CD4-positive, alpha-beta memory T cell (primary cell): ENCODE measurements at regions not wholly inside any gene's neighbourhood (a gene's known extent, or its start where the extent isn't known, plus 50 kb on each side); places are given as distances from the start of the nearest gene placed in this dataset.
"Not testable (repeated sequence)": the region's sequence is repeated elsewhere in the genome, so short reads cannot be mapped to it uniquely, and the experiment has no call there.

ENCODE experiments used
- CTCF ChIA-PET: fragments of 350-600 bp; sonication (Branson Sonifier 250); formaldehyde crosslinking; loops from one replicate; lab custom pipeline; 2021; ENCODE audit warnings: inconsistent platforms; ENCODE audit not compliant: partially characterized antibody; lab: Charles Lee
- POLR2A ChIA-PET: fragments of 350-600 bp; sonication (Branson Sonifier 250); formaldehyde crosslinking; loops from one replicate; lab custom pipeline; 2021; ENCODE audit not compliant: partially characterized antibody; lab: Charles Lee
- DNase-seq, 5 donors: peaks; one replicate each; pipeline versions ENCODE4 v3.0.0 to v3.0.0-alpha.2; 2020 to 2022; ENCODE audit warnings: mixed read lengths in 1 of 5
- H3K27ac ChIP-seq: one replicate; pipeline ENCODE4 v1.7.0; 2013; ENCODE audit warnings: low read depth, low read length
- H3K27me3 ChIP-seq: 2 replicates; pipeline ENCODE4 v1.7.0; 2013; ENCODE audit warnings: mild to moderate bottlenecking, low read length, moderate library complexity; ENCODE audit not compliant: insufficient read depth
- H3K36me3 ChIP-seq: 2 replicates; pipeline ENCODE4 v1.7.0; 2013; ENCODE audit warnings: mild to moderate bottlenecking, low read length, moderate library complexity; ENCODE audit not compliant: insufficient read depth
- H3K4me1 ChIP-seq: 2 replicates; pipeline ENCODE4 v1.7.0; 2013; ENCODE audit warnings: mild to moderate bottlenecking, low read length, moderate library complexity; ENCODE audit not compliant: insufficient read depth
- H3K4me3 ChIP-seq, 2 donors: one replicate each; pipeline ENCODE4 v1.7.0; 2013; ENCODE audit warnings: low read length in 2 of 2, mild to moderate bottlenecking in 1 of 2
- H3K9me3 ChIP-seq, 2 donors: one replicate each; pipeline ENCODE4 v1.7.0; 2013; ENCODE audit warnings: low read length in 2 of 2, control low read depth in 1 of 2; ENCODE audit not compliant: control insufficient read depth in 1 of 2
- H3K27ac Mint-ChIP-seq, 7 donors: one replicate each; pipeline ENCODE4 v1.8.0; 2020 to 2021; ENCODE audit warnings: mixed read lengths in 7 of 7, mild to moderate bottlenecking in 6 of 7, inconsistent platforms in 3 of 7, moderate library complexity in 3 of 7
- H3K27me3 Mint-ChIP-seq, 2 donors: one replicate each; pipeline ENCODE4 v1.8.0; 2020 to 2021; ENCODE audit warnings: mixed read lengths in 2 of 2
- H3K36me3 Mint-ChIP-seq, 2 donors: one replicate each; pipeline ENCODE4 v1.8.0; 2020 to 2021; ENCODE audit warnings: mixed read lengths in 2 of 2, inconsistent platforms in 1 of 2, mild to moderate bottlenecking in 1 of 2
- H3K4me1 Mint-ChIP-seq, 4 donors: one replicate each; pipeline ENCODE4 v1.8.0; 2020 to 2021; ENCODE audit warnings: mixed read lengths in 4 of 4, mild to moderate bottlenecking in 1 of 4
- H3K4me3 Mint-ChIP-seq, 8 donors: one replicate each; pipeline ENCODE4 v1.8.0; 2020 to 2021; ENCODE audit warnings: mixed read lengths in 8 of 8, mild to moderate bottlenecking in 7 of 8, moderate library complexity in 6 of 8, inconsistent platforms in 3 of 8
- H3K9me3 Mint-ChIP-seq, 8 donors: one replicate each; pipeline ENCODE4 v1.8.0; 2020 to 2021; ENCODE audit warnings: mixed read lengths in 8 of 8, mild to moderate bottlenecking in 5 of 8, inconsistent platforms in 3 of 8, moderate library complexity in 1 of 8
- intact Hi-C: fragments of 100-400 bp; cut with micrococcal nuclease; formaldehyde crosslinking; loops from one replicate; pipeline ENCODE4 v1.15.1; 2023

- no peak overlapping the region for H3K27ac ChIP-seq
- no peaks in the 10 kb centered on the region for H3K36me3 ChIP-seq
- ChIA-PET CTCF (no interaction called here), POLR2A (no interaction called here)
- H3K4me1 ChIP-seq: no peaks in the 10 kb centered on the region
- DNase-seq: no peak
- Mint-ChIP-seq H3K36me3 (no peaks in the 10 kb centered on the region), H3K27me3 (no peaks in the 10 kb centered on the region), H3K27ac (no peak overlapping the region), H3K9me3 (no peaks in the 10 kb centered on the region), H3K4me1 (peaks cover 0 to 5% (median 1%) of the 10 kb centered on the region in 4 donors), H3K4me3 (no peak overlapping the region)
- no peaks in the 10 kb centered on the region for H3K9me3 ChIP-seq
- H3K4me3 ChIP-seq: no peak overlapping the region
- no peaks in the 10 kb centered on the region for H3K27me3 ChIP-seq
- intact Hi-C loops: no loop called here
These were observed 114.0 kb downstream of the FHIP1A start for GRCh38 chr4:151522866-151523519.

GRCh38 chr4:151524610-151525009, 115.6 kb downstream of the FHIP1A start:
- no peaks in the 10 kb centered on the region for H3K36me3 ChIP-seq
- intact Hi-C loops: no loop called here
- POLR2A ChIA-PET: no interaction called here
- Mint-ChIP-seq H3K27ac (no peak overlapping the region), H3K4me3 (no peak overlapping the region), H3K9me3 (no peaks in the 10 kb centered on the region), H3K4me1 (peaks cover 0 to 5% (median 1%) of the 10 kb centered on the region in 4 donors), H3K36me3 (no peaks in the 10 kb centered on the region), H3K27me3 (no peaks in the 10 kb centered on the region)
- H3K4me1 ChIP-seq: no peaks in the 10 kb centered on the region
- H3K27me3 ChIP-seq: no peaks in the 10 kb centered on the region
- no peak overlapping the region for H3K4me3 ChIP-seq
- H3K27ac ChIP-seq: no peak overlapping the region
- CTCF ChIA-PET: no interaction called here
- no peaks in the 10 kb centered on the region for H3K9me3 ChIP-seq
- no peak for DNase-seq

- H3K4me3 ChIP-seq, intact Hi-C loops, H3K4me3 Mint-ChIP-seq, CTCF ChIA-PET, H3K4me1 ChIP-seq, H3K27ac ChIP-seq, H3K9me3 ChIP-seq, H3K27me3 Mint-ChIP-seq, H3K27me3 ChIP-seq, H3K36me3 Mint-ChIP-seq, POLR2A ChIA-PET, DNase-seq, H3K4me1 Mint-ChIP-seq, H3K9me3 Mint-ChIP-seq, H3K36me3 ChIP-seq, H3K27ac Mint-ChIP-seq: not testable (repeated sequence)
These were observed 117.5 kb downstream of the FHIP1A start for GRCh38 chr4:151526489-151526888.

- H3K4me1 ChIP-seq: no peaks in the 10 kb centered on the region
- H3K27me3 ChIP-seq: no peaks in the 10 kb centered on the region
- H3K9me3 ChIP-seq: no peaks in the 10 kb centered on the region
- no peak overlapping the region for H3K27ac ChIP-seq
- no peaks in the 10 kb centered on the region for H3K36me3 ChIP-seq
- ChIA-PET CTCF (interaction anchor here (0.5 kb wide), 1 partner anchor 1519 kb away, joined by 3 read pairs; no protein-coding TSS in a partner anchor), POLR2A (no interaction called here)
- no peaks in the 10 kb centered on the region for H3K36me3 Mint-ChIP-seq
- no peak overlapping the region for H3K4me3 Mint-ChIP-seq
- DNase-seq: no peak
- no peaks in the 10 kb centered on the region for H3K27me3 Mint-ChIP-seq
- no peaks in the 10 kb centered on the region for H3K9me3 Mint-ChIP-seq
- peaks cover 0 to 5% (median 1%) of the 10 kb centered on the region in 4 donors for H3K4me1 Mint-ChIP-seq
- intact Hi-C loops: no loop called here
- H3K4me3 ChIP-seq: no peak overlapping the region
- H3K27ac Mint-ChIP-seq: no peak overlapping the region
These were observed 118.7 kb downstream of the FHIP1A start for GRCh38 chr4:151527699-151528098.

GRCh38 chr4:151529187-151529586, 120.2 kb downstream of the FHIP1A start:
- no peak overlapping the region for H3K4me3 Mint-ChIP-seq
- H3K9me3 Mint-ChIP-seq: no peaks in the 10 kb centered on the region
- no peak for DNase-seq
- H3K36me3 ChIP-seq: no peaks in the 10 kb centered on the region
- ChIA-PET POLR2A (no interaction called here), CTCF (no interaction called here)
- H3K4me3 ChIP-seq: no peak overlapping the region
- H3K27me3 Mint-ChIP-seq: no peaks in the 10 kb centered on the region
- peaks cover 0 to 5% (median 1%) of the 10 kb centered on the region in 4 donors for H3K4me1 Mint-ChIP-seq
- H3K27me3 ChIP-seq: no peaks in the 10 kb centered on the region
- H3K27ac ChIP-seq: no peak overlapping the region
- H3K27ac Mint-ChIP-seq: no peak overlapping the region
- H3K36me3 Mint-ChIP-seq: no peaks in the 10 kb centered on the region
- no peaks in the 10 kb centered on the region for H3K9me3 ChIP-seq
- intact Hi-C loops: no loop called here
- no peaks in the 10 kb centered on the region for H3K4me1 ChIP-seq

- Mint-ChIP-seq H3K36me3 (no peaks in the 10 kb centered on the region), H3K4me3 (no peak overlapping the region), H3K4me1 (no peaks in the 10 kb centered on the region), H3K9me3 (no peaks in the 10 kb centered on the region), H3K27me3 (no peaks in the 10 kb centered on the region), H3K27ac (no peak overlapping the region)
- Histone ChIP-seq H3K4me1 (no peaks in the 10 kb centered on the region), H3K4me3 (no peak overlapping the region), H3K9me3 (no peaks in the 10 kb centered on the region), H3K27ac (no peak overlapping the region), H3K36me3 (no peaks in the 10 kb centered on the region), H3K27me3 (no peaks in the 10 kb centered on the region)
- no peak for DNase-seq
- ChIA-PET POLR2A (no interaction called here), CTCF (no interaction called here)
- intact Hi-C loops: no loop called here
These were observed 121.3 kb downstream of the FHIP1A start for GRCh38 chr4:151530230-151530629.

GRCh38 chr4:151530783-151531182, 121.8 kb downstream of the FHIP1A start:
- DNase-seq: no peak
- no peaks in the 10 kb centered on the region for H3K4me1 ChIP-seq
- no peaks in the 10 kb centered on the region for H3K4me1 Mint-ChIP-seq
- no peak overlapping the region for H3K27ac Mint-ChIP-seq
- H3K36me3 Mint-ChIP-seq: no peaks in the 10 kb centered on the region
- H3K4me3 ChIP-seq: no peak overlapping the region
- no peaks in the 10 kb centered on the region for H3K27me3 Mint-ChIP-seq
- no peak overlapping the region for H3K4me3 Mint-ChIP-seq
- ChIA-PET CTCF (interaction anchor here (0.6 kb wide), 1 partner anchor 1545 kb away, joined by 3 read pairs; no protein-coding TSS in a partner anchor), POLR2A (no interaction called here)
- H3K27ac ChIP-seq: no peak overlapping the region
- H3K9me3 ChIP-seq: no peaks in the 10 kb centered on the region
- no peaks in the 10 kb centered on the region for H3K36me3 ChIP-seq
- H3K9me3 Mint-ChIP-seq: no peaks in the 10 kb centered on the region
- H3K27me3 ChIP-seq: no peaks in the 10 kb centered on the region
- intact Hi-C loops: no loop called here
